NCI-H2081 treated with DMSO at 0.1 percent for 48 hours (cell line): ENCODE measurements at regions not wholly inside any gene's neighbourhood (a gene's known extent, or its start where the extent isn't known, plus 50 kb on each side); places are given as distances from the start of the nearest gene placed in this dataset.

Experiments
- DNase-seq: peaks from one replicate; lab custom pipeline; 2025; lab: John Stamatoyannopoulos, UW

- no peak for DNase-seq
These were observed 1137.0 kb downstream of the PCDH18 start for GRCh38 chr4:136395212-136395722.

GRCh38 chr4:136392576-136392975 lies 1139.7 kb downstream of the PCDH18 start:
- no peak for DNase-seq

- no peak for DNase-seq
These were observed 1141.5 kb downstream of the PCDH18 start for GRCh38 chr4:136390824-136391223.

DNA sequence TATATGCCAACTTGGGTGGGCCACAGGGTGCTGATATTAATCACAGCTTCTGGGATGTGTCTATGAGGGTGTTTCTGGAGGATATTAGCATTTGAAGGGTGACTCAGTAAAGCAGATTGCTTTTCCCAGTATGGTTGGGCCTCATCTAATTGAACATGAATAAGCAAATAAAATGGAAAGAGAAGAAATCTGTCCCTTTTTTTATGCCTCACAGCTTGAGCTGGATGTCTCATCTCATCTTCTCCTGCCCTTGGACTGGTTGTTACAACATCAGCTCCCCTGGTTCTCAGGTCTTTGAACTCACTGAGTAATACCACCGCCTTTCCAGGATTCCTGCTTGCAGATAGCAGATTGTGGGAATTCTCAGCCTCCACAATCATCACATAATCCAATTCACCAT lies 1149.2 kb downstream of the PCDH18 start:
- no peak for DNase-seq

DNA sequence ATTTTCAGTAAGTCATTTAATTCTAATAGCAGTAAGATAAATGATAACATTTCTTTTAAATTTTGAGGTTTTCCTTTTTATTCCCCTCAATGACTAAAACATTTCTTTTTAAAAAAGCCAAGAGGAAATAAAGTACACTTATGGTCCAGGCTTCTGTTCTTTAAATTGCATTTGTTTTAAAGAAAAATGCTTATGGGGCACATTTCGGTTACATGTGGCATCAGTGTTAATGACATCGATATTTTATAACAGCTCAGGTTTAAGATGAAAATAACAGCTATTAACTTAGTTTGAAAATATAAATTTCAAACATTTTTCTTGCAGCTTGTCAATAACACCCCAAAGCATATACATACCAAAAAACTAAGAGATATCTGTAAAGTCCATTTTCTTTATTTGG lies 1161.1 kb downstream of the PCDH18 start:
- no peak for DNase-seq

DNA sequence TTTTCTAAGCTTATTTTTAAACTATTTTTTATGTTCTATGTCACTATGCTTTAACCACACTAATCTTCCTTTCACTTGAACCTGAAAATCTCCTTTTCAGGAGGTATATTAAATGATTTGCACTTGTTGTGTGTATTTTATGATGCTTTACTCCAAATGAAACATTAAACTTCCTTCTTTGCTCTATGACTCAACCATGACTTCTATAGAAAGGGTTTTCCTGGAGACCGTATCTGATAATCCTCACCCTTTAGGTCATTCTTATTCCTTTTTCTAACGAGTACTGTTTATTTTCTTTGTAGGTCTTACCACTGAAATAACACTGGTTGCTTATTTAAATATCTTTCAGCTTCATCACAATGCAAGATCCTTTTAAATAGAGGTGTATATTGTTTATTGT lies 1163.2 kb downstream of the PCDH18 start:
- DNase-seq: no peak

- DNase-seq: no peak
These were observed 1174.7 kb downstream of the PCDH18 start for GRCh38 chr4:136357556-136357955.

GRCh38 chr4:136355970-136356369 lies 1176.3 kb downstream of the PCDH18 start:
- DNase-seq: no peak

DNA sequence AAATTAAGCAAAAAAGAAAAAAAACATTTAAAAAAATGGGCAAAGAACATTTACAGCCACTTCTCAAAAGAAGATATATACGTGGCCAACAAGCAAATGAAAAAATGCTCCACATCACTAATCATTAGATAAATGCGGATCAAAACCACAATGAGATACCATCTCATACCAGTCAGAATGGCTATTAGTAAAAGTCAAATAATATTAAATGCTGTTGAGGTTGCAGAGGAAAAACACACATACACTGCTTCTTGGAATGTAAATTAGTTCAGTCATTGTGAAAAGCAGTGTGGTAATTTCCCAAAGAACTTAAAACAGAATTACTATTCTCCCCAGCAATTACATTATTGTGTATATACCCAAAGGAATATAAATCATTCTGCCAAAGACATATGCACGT lies 1189.0 kb downstream of the PCDH18 start:
- no peak for DNase-seq

GRCh38 chr4:136342666-136343065 lies 1189.6 kb downstream of the PCDH18 start:
- no peak for DNase-seq

DNA sequence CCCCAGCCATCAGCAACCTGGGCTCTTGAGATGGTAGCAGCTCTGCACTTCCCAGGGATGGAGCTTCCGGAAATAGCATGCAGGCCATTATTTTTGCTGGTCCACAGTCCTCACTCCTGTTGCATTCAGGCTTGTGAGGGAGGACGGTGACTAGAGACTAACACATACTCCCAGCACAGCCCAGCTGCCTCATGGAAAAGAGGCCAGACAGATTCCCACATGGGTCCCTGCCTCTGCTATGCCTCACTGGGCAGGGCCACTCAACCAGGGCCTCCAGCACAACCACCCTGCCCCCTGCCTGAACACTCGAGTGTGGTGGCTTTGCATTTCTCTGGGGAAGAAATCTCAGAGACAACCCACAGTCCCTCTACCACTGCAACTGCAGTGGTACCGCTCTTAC lies 1195.1 kb downstream of the PCDH18 start:
- DNase-seq: no peak

GRCh38 chr4:136336479-136336878 lies 1195.8 kb downstream of the PCDH18 start:
- no peak for DNase-seq

DNA sequence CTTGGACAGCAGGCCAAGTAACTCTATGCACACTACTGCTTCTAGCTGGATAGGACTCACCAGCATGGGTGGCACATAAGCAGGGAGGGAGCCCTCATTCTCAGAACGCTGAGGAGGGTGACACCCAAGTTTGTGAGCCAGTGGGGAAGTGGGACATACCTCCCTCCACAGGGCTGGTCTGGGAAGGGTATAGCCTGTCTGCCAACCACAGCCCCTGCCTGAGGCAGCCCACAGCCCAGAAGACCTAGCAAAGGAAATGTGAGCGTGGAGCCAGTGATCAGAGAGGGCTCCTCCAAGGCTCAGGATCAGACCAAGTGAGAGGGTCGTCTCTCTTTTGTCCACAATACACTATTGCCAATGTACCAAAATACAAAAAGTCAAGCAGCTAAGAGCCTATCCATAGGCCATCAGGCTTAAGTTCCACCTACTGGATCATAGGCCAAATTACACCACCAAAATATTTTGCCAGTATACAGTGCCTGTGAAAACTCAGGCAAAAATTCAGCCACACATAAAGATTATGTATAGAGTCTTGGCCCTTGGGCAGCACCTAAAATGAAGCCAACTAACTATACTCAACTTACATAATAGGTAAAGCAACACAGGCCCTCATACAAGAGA lies 1203.1 kb downstream of the PCDH18 start:
- no peak for DNase-seq

- DNase-seq: no peak
These were observed 1204.2 kb downstream of the PCDH18 start for GRCh38 chr4:136328131-136328530.

- no peak for DNase-seq
These were observed 1211.9 kb downstream of the PCDH18 start for GRCh38 chr4:136320465-136320813.

GRCh38 chr4:136319789-136320464 lies 1212.4 kb downstream of the PCDH18 start:
- no peak for DNase-seq

GRCh38 chr4:136316961-136317360 lies 1215.3 kb downstream of the PCDH18 start:
- DNase-seq: no peak

- DNase-seq: no peak
These were observed 1217.6 kb downstream of the PCDH18 start for GRCh38 chr4:136314686-136315085.

DNA sequence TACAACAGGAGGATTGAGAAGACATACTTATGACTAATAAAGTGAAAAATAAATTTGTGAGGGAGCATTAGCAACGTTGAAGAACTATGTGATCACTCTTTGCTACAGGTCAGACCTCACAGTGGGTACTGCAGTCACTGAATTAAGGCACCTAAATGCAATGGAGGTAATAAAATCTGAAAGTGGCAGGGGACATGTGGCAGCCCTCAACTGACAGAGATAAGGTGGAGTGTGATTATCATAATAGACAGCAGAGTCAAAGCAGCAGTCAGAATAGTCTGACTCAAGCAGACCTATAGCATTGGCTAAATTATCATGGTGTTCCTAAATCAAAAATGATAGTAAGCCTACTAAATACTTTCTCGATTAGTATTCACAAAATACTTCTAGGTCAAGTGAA lies 1220.5 kb downstream of the PCDH18 start:
- DNase-seq: no peak

DNA sequence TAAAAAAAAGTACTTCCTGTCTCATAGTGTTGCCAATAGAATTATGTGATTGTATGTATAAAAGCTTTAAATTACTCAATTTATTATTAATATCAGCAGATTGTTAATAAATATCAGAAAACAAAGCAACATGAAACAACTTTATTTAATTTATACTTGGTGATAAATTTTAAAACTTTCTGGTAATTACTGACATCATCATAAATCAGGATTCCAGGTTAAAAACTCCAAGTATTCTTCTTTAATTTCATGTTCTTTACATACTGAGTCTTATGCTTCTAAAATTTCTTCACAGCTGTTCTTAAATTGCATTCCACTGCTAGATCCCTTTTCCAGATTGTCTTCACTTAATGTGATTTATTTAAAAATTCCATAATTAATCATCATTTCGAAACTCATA lies 1224.5 kb downstream of the PCDH18 start:
- DNase-seq: no peak

GRCh38 chr4:136306361-136306760 lies 1225.9 kb downstream of the PCDH18 start:
- DNase-seq: no peak

- DNase-seq: no peak
These were observed 1229.7 kb downstream of the PCDH18 start for GRCh38 chr4:136302566-136302965.

GRCh38 chr4:136301749-136302495 lies 1230.4 kb downstream of the PCDH18 start:
- DNase-seq: no peak
